Bronchial epithelial cell (primary cell): ENCODE measurements at regions not wholly inside any gene's neighbourhood (a gene's known extent, or its start where the extent isn't known, plus 50 kb on each side); places are given as distances from the start of the nearest gene placed in this dataset.

Source experiments
- DNase-seq: peaks from one replicate; pipeline ENCODE4 v3.0.0-alpha.2; 2010; ENCODE audit warnings: low read depth
- FAIRE-seq: peaks from 2 replicates; lab custom pipeline; 2011; peaks lifted over from hg19 to GRCh38; lab: Jason Lieb, UNC
- H3K27me3 ChIP-seq: 2 replicates; pipeline ENCODE4 v1.5.1; 2011; ENCODE audit warnings: low read length; ENCODE audit not compliant: control insufficient read depth, insufficient read depth
- H3K36me3 ChIP-seq: 2 replicates; pipeline ENCODE4 v1.5.1; 2011; ENCODE audit warnings: low read length; ENCODE audit not compliant: control insufficient read depth, insufficient read depth
- H3K4me3 ChIP-seq: 2 replicates; pipeline ENCODE4 v1.5.1; 2011; ENCODE audit warnings: mild to moderate bottlenecking, low read depth, low read length, control low read depth
- TF ChIP-seq, protein P1 (sequence below): IDR thresholded peaks from 2 replicates; pipeline ENCODE4 v1.5.1; 2011; ENCODE audit warnings: mild to moderate bottlenecking, moderate library complexity, low read length, control low read depth, inconsistent platforms; ENCODE audit not compliant: insufficient read depth, severe bottlenecking

DNA sequence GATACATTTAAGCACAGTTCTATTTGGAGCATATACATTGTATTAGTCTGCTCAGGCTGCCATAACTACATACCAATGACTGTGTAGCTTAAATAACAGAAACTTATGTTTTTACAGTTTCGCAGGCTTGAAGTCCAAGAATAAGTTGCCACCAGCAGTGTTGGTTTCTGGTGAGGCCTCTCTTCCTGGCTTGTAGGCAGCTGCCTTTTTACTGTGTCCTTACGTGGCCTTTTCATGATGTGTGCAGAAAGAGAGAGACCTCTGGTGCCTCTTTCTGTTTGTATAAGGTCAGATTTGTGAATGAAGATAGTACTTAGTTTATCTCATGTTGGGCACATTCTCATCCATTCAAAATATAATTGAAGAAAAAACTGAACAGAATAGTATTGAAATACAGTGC lies 636.6 kb downstream of the FLRT2 start:
- Histone ChIP-seq H3K27me3 (no peaks in the 10 kb centered on the region), H3K36me3 (no peaks in the 10 kb centered on the region), H3K4me3 (no peak overlapping the region)
- TF ChIP-seq, protein P1, sequence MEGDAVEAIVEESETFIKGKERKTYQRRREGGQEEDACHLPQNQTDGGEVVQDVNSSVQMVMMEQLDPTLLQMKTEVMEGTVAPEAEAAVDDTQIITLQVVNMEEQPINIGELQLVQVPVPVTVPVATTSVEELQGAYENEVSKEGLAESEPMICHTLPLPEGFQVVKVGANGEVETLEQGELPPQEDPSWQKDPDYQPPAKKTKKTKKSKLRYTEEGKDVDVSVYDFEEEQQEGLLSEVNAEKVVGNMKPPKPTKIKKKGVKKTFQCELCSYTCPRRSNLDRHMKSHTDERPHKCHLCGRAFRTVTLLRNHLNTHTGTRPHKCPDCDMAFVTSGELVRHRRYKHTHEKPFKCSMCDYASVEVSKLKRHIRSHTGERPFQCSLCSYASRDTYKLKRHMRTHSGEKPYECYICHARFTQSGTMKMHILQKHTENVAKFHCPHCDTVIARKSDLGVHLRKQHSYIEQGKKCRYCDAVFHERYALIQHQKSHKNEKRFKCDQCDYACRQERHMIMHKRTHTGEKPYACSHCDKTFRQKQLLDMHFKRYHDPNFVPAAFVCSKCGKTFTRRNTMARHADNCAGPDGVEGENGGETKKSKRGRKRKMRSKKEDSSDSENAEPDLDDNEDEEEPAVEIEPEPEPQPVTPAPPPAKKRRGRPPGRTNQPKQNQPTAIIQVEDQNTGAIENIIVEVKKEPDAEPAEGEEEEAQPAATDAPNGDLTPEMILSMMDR = no peak
- FAIRE-seq = no peak
- DNase-seq = no peak

DNA sequence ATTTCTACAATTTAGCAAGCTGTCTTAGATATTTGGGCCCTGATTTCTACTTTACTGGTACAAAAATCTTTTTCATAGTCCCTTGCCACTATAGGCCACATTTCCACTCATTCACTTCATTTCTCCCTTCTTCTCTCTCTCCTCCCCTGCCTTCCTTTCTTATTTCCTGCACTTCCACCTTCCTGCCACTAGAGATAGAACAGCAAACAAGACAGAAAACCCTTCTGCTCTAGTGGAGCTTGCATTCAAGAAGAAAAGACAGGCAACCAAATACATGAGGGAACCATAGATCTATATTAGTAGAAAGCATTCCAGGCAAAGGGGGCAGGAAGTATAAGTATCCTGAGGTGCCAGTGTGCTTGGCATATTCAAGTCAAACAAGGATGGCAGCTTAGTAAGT lies 623.5 kb downstream of the FLRT2 start:
- FAIRE-seq (no peak), DNase-seq (no peak)
- TF ChIP-seq, protein P1 = no peak
- H3K36me3 ChIP-seq = no peaks in the 10 kb centered on the region
- no peaks in the 10 kb centered on the region for H3K27me3 ChIP-seq
- H3K4me3 ChIP-seq = no peak overlapping the region

DNA sequence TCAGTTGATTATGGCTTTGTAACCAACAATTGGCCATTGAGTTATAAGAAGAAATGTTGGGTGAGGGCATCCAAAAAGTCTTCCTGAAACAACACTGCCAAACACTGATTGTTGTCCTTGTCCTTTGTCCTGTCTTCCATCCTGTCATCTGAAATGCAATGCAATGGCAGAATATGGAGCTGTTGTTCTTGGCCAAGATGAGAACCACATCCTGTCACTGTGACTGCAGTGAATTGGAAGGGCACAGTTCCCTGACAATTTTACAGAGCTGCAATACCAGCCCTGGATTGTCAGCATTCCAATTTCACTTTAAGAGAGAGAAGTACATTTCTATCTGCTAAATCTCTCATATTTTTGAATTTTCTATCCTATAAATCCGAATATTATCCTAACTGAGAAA lies 613.3 kb downstream of the FLRT2 start:
- Histone ChIP-seq H3K4me3 (no peak overlapping the region), H3K27me3 (no peaks in the 10 kb centered on the region), H3K36me3 (no peaks in the 10 kb centered on the region)
- TF ChIP-seq, protein P1 = no peak
- DNase-seq (no peak), FAIRE-seq (no peak)

DNA sequence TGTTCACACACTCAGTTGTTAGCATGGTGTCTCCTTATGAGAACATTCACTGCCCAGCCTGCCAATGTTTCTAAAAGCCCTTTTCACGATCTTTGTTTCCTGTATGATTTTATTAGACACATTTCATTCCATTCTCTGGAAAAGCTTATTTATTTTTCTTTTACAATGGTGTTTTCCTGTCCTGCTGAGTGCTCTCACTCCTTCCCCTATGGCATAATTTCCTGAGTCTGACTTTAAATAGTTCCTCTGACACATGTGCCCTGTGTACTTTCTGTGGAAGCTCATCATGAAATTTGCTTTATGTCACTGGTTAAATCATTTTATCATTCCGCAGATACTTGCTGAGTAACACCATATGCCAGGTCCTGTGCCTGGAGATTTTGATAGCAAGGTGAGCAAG lies 612.0 kb downstream of the FLRT2 start:
- Histone ChIP-seq H3K4me3 (no peak overlapping the region), H3K27me3 (no peaks in the 10 kb centered on the region), H3K36me3 (no peaks in the 10 kb centered on the region)
- FAIRE-seq (no peak), DNase-seq (no peak)
- TF ChIP-seq, protein P1 = no peak

DNA sequence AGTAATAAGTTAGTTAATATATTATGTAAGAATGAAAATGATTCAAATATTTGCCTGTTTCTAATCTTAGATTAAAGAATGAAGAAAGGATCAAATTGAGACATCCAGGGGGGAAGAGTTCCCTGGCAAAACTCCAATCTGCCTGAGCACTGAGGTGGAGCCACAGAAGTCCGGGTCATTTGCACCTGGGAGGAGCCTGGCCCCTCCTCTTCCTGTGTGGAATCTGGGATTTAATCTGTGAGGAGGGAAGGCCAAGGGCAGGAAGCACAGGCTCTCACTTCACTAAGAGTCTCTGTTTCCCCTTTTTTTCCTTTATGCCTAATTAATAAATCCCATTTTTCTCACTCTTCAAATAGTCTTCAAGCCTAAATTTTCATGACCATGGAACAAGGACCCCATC lies 599.5 kb downstream of the FLRT2 start:
- FAIRE-seq (no peak), DNase-seq (no peak)
- Histone ChIP-seq H3K36me3 (no peaks in the 10 kb centered on the region), H3K27me3 (no peaks in the 10 kb centered on the region), H3K4me3 (no peak overlapping the region)
- TF ChIP-seq, protein P1 = no peak

DNA sequence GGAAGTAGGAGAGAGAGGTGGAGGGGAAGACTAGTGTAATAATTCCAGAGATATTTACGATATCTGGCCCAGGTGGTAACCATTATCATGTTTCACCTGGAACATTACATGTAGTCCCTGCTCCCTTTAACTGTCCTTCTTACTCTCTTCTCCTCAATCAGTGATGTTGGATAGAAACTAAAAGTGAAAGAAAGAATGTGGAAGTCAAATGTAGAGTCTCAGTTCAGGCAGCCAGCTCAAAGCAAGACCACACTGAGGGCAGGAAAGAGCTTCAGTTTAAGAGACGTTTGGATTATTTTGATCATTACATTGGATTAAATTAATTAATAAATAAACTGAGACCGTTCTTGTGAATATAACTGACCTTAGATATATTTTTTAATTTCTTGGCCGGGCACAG lies 594.4 kb downstream of the FLRT2 start:
- FAIRE-seq (no peak), DNase-seq (no peak)
- Histone ChIP-seq H3K27me3 (no peaks in the 10 kb centered on the region), H3K36me3 (no peaks in the 10 kb centered on the region), H3K4me3 (no peak overlapping the region)
- TF ChIP-seq, protein P1 = no peak
